Left renal cortex interstitium (tissue), 4 donors: ENCODE measurements at regions not wholly inside any gene's neighbourhood (a gene's known extent, or its start where the extent isn't known, plus 50 kb on each side); places are given as distances from the start of the nearest gene placed in this dataset.
"Not testable (repeated sequence)": the region's sequence is repeated elsewhere in the genome, so short reads cannot be mapped to it uniquely, and the experiment has no call there.

Experiments used
- DNase-seq, 4 donors: peaks; one replicate each; pipeline ENCODE4 v3.0.0-alpha.2; 2013; ENCODE audit warnings: low read depth in 4 of 4, low spot score in 2 of 4, missing footprints in 1 of 4

- DNase-seq, result no peak
These were observed 710.5 kb downstream of the NOVA1 start for GRCh38 chr14:25887251-25887878.

- DNase-seq, result no peak
These were observed 713.2 kb downstream of the NOVA1 start for GRCh38 chr14:25884657-25885056.

DNA sequence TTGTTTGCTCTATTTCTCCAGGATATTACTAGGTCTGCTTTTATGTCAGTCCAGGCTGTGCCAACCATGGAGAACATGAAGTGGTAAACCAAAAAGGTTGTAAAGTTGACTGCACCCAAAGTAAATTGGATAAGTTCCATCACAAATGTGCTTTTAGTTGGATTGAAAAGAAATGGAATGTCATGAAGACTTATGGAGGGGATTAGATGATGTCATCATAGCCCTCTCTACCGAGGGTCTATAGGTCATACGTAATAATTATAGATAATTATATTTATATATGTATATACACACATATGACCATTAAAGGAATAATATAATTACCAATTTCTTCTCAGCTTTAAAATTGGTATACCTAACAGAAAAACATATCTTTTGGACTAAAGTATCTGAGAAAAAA, 714.9 kb downstream of the NOVA1 start:
- DNase-seq, result no peak

GRCh38 chr14:25875475-25875874, 722.4 kb downstream of the NOVA1 start:
- no peak for DNase-seq

- DNase-seq, result no peak
These were observed 728.0 kb downstream of the NOVA1 start for GRCh38 chr14:25869854-25870253.

- no peak for DNase-seq
These were observed 729.1 kb downstream of the NOVA1 start for GRCh38 chr14:25868521-25869314.

DNA sequence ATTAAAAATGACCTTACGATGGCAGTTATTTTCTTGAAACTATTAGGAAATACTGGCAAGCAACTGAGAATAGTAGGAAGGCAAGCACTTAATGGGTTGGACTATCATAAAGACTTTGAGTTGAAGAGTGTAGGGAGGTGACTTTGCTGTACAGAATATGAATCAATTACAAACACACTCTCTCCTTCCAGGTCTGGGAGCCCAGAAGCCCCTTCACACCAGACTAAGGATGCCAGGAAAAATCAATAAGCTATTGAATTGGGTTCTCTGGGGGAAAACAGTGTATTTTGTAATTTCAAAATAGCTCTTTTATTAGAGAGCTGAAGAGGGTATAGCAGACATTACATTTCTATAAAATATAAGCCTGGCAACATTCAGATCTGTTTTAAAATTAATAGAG, 736.4 kb downstream of the NOVA1 start:
- DNase-seq, result no peak

GRCh38 chr14:25848601-25849000, 749.2 kb downstream of the NOVA1 start:
- no peak for DNase-seq

- no peak for DNase-seq
These were observed 751.6 kb downstream of the NOVA1 start for GRCh38 chr14:25846246-25846645.

DNA sequence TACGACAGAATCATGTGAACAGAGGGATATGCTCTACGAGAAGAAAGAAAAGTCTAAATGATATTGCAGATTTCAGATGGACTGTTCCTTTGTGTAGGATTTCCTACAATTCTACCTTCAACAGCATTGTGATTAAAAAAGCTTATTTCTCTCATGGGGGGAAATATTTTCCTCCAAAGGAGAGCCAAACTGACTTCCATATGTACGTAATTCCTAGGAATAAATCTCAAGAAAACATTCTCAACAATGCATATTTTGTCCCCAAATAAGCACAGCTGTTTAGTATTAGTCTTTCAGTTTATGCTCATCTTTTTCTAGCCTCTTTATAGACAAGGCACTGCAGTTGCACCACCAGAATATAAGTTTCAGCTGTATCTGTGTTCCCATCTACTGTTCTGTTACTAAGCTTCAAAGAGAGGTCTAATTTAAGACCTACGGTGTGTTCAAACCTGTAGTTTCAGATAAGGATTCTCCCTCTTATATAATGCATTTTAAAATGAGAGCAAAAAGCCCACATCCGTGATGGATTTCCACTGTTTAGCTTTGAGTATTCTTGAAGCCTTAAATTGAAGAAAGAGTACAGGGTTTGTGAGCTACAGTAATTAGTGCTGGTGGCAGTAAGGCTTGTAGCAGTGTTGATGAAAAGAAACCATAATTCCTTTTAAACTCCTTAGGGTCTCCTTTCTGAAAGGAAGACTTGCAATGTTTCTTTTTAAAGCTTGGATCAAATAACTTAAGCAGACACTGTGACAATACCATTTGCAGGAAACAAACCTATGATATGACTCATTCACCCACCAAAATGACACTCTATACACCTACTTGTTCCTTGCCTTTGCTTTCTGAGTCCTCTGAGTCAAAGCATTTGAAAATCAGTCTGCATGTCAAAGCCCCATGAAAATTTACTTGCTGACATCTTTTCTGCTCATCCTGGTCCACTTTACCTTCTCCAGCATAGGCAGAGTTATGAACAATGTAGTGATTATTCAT, 754.1 kb downstream of the NOVA1 start:
- no peak for DNase-seq

GRCh38 chr14:25841226-25841625, 756.6 kb downstream of the NOVA1 start:
- DNase-seq, result no peak

DNA sequence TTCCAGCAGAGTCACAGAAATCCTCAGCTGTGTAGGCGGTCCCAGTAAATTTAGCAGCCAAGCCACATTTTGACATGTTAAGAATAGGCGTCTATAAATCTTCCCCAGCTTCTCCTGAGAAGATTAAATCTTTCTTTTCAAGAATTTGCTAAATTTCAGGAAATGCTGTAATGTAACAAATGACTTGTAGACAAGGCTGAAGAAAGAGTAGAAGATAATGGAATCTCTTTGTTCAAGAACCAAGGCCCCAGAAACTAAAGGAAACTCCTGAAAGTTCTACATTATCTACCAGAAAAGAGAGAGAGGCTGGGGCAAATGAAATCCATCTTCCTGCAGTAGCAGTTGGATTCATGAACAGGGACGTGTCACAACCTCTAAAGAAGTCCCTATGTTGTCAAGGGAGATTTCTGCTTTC, 760.3 kb downstream of the NOVA1 start:
- peak in 1 of 4 donors; percentile 43 for DNase-seq

DNA sequence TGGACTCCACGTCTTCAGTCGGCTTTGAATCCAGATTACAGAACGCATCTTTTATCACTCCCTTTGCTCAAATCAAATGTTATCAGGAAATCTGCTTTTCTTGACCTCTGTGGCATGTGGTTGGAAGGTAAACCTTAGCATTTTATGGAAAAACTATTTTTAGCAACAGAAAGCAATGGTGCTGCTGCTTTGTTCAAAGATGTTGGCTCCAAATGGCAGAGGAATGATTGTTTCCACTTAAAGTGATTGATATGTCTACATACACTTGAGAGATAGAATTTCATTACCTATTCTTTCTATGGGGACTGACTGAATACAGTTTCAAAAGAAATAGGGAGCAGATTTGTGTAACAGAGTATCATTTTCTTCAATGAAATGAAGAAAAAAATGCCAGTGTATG, 761.2 kb downstream of the NOVA1 start:
- DNase-seq, result no peak

GRCh38 chr14:25833341-25834126, 764.3 kb downstream of the NOVA1 start:
- peak in 1 of 4 donors; percentile 57 for DNase-seq

GRCh38 chr14:25832585-25832984, 765.2 kb downstream of the NOVA1 start:
- no peak for DNase-seq

- DNase-seq, result no peak
These were observed 769.3 kb downstream of the NOVA1 start for GRCh38 chr14:25828562-25828961.

DNA sequence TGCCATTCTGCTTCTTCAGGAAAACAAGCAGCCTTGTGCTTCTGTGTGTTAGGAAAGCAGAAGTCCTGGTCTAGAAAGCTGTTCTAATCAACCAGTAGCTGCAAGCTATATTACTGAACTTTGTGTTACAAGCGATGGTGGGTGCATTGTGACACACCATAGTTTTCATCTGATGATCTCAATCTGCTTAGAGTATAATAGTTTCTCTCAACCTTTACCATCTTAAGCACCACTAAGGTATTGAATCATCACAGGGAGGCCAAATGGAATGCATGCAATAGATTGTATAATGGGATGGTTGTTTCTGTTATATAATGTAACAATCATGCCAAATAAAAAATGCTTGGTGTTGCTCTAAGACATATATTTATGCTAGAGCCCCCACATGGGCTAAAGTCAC, 771.7 kb downstream of the NOVA1 start:
- no peak for DNase-seq

GRCh38 chr14:25820368-25820767, 770.4 kb upstream of the STXBP6 start:
- no peak for DNase-seq

- not testable (repeated sequence) for DNase-seq
These were observed 764.7 kb upstream of the STXBP6 start for GRCh38 chr14:25814622-25815021.

DNA sequence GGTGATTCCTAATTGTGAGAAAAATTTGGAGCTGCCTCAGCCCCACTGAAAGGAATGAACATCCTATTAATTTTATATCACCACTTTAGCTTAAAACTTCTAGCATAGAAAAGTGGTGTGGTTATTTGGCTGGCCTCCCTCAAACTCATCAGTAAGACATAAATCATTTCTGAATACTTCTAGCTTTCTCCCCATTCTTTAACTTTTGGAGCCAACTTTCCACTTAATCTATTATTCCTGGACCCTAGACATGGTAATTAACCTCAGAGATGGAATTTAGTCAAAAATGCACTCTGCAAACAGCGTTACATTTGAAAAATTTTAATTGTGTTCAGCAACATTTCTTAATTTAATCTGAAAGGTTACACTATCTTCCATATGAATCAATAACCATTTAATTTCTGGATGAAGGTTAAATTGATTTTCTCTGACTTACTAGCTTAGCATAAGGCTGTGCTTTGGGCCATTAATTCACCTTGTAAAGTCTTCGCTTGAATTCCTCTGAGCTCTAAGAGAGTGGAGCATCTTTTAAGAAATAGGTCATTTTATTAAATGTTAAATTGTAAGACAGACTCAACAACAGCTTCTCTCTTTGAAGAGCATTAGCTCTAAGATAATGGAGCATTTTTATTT, 753.6 kb upstream of the STXBP6 start:
- DNase-seq, result peak in 1 of 4 donors; percentile 4
